ENCODE measurements at regions not wholly inside any gene's neighbourhood (a gene's known extent, or its start where the extent isn't known, plus 50 kb on each side); places are given as distances from the start of the nearest gene placed in this dataset.
"Not testable (repeated sequence)": the region's sequence is repeated elsewhere in the genome, so short reads cannot be mapped to it uniquely, and the experiment has no call there.

DNA sequence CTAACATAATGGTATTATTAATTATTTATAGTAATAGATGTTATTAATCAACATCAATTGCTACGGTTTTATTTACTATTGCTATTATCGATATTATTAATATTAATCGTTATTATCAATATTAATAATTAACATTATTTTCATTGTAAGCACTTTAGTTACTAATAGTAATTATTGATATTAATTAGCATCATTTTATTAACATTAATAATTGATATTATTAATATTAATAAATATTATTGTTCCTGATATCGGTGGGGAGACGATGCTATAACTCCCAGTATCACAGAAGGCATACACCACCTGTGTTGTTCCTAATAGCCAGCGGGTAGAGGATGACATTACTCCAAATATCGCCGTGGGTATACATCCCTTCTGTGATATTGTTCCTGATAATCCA lies 335.5 kb downstream of the MEX3B start (continued):
- TF ChIP-seq, protein P1, sequence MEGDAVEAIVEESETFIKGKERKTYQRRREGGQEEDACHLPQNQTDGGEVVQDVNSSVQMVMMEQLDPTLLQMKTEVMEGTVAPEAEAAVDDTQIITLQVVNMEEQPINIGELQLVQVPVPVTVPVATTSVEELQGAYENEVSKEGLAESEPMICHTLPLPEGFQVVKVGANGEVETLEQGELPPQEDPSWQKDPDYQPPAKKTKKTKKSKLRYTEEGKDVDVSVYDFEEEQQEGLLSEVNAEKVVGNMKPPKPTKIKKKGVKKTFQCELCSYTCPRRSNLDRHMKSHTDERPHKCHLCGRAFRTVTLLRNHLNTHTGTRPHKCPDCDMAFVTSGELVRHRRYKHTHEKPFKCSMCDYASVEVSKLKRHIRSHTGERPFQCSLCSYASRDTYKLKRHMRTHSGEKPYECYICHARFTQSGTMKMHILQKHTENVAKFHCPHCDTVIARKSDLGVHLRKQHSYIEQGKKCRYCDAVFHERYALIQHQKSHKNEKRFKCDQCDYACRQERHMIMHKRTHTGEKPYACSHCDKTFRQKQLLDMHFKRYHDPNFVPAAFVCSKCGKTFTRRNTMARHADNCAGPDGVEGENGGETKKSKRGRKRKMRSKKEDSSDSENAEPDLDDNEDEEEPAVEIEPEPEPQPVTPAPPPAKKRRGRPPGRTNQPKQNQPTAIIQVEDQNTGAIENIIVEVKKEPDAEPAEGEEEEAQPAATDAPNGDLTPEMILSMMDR (conservative IDR thresholded peaks at IDR 0.05; ENCODE audit: low read depth in 2 of 2): no peak
- TF ChIP-seq STAT1 (IDR thresholded peaks at IDR 0.05; ENCODE audit: unreplicated experiment): no peak
- TF ChIP-seq, protein P2, sequence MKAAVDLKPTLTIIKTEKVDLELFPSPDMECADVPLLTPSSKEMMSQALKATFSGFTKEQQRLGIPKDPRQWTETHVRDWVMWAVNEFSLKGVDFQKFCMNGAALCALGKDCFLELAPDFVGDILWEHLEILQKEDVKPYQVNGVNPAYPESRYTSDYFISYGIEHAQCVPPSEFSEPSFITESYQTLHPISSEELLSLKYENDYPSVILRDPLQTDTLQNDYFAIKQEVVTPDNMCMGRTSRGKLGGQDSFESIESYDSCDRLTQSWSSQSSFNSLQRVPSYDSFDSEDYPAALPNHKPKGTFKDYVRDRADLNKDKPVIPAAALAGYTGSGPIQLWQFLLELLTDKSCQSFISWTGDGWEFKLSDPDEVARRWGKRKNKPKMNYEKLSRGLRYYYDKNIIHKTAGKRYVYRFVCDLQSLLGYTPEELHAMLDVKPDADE (IDR thresholded peaks at IDR 0.05): no peak
- no peak for TF ChIP-seq POLR2AphosphoS5 (IDR thresholded peaks at IDR 0.05; ENCODE audit: low read depth)
- TF ChIP-seq ZNF114 (CRISPR knock-in tag; IDR thresholded peaks at IDR 0.05): no peak
- TF ChIP-seq CREB1 (CRISPR knock-in tag; IDR thresholded peaks at IDR 0.05; ENCODE audit: low read depth): no peak
- TF ChIP-seq EZH2phosphoT487 (IDR thresholded peaks at IDR 0.05; ENCODE audit: unreplicated experiment): no peak
- TF ChIP-seq EZH2 (IDR thresholded peaks at IDR 0.05; ENCODE audit: low read depth, unreplicated experiment): no peak
- TF ChIP-seq, protein P3, sequence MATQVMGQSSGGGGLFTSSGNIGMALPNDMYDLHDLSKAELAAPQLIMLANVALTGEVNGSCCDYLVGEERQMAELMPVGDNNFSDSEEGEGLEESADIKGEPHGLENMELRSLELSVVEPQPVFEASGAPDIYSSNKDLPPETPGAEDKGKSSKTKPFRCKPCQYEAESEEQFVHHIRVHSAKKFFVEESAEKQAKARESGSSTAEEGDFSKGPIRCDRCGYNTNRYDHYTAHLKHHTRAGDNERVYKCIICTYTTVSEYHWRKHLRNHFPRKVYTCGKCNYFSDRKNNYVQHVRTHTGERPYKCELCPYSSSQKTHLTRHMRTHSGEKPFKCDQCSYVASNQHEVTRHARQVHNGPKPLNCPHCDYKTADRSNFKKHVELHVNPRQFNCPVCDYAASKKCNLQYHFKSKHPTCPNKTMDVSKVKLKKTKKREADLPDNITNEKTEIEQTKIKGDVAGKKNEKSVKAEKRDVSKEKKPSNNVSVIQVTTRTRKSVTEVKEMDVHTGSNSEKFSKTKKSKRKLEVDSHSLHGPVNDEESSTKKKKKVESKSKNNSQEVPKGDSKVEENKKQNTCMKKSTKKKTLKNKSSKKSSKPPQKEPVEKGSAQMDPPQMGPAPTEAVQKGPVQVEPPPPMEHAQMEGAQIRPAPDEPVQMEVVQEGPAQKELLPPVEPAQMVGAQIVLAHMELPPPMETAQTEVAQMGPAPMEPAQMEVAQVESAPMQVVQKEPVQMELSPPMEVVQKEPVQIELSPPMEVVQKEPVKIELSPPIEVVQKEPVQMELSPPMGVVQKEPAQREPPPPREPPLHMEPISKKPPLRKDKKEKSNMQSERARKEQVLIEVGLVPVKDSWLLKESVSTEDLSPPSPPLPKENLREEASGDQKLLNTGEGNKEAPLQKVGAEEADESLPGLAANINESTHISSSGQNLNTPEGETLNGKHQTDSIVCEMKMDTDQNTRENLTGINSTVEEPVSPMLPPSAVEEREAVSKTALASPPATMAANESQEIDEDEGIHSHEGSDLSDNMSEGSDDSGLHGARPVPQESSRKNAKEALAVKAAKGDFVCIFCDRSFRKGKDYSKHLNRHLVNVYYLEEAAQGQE (IDR thresholded peaks at IDR 0.05; ENCODE audit: unreplicated experiment): no peak

DNA sequence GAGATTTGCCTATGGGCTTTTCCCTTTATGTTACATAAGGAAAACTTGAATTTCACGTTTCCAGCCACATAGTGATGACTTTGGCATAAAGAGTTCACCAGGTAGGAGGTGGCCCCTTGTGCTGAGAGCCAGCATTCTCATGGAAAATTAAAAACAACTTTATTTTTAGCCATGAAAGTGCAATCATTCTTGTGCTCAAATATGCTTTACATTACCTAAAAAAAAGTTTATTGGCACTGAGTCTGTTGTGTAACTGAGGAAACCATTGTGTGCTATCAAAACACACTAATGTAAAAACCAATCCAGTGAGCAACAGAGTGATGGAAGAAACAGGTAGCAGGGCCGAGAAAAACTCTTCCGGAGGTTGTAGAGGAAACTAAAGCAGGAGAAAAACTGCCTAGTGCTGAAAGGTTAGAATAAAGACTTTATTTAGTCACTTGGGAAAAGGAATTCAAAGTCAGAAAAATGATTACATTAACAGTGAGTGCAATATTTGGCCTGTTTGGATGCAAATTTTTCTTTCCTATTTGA lies 332.9 kb upstream of the TMC3 start:
- not testable (repeated sequence) for H2AFZ ChIP-seq; H3K4me2 ChIP-seq; H3K9me2 ChIP-seq (ENCODE audit: insufficient read depth); H3K27ac ChIP-seq (ENCODE audit: low read depth); H3K9me3 Mint-ChIP-seq; H3K36me3 ChIP-seq (ENCODE audit: insufficient read depth); H3K4me3 Mint-ChIP-seq; H3K36me3 Mint-ChIP-seq (ENCODE audit: low read depth); H3K4me3 ChIP-seq; ATAC-seq; H4K20me1 ChIP-seq (replicated peaks; ENCODE audit: insufficient read depth); H3K27me3 ChIP-seq (ENCODE audit: insufficient read depth); H3K79me2 ChIP-seq (replicated peaks; ENCODE audit: insufficient read depth); H3K27me3 Mint-ChIP-seq (ENCODE audit: insufficient read depth, low read depth, poor library complexity); H3F3A ChIP-seq (replicated peaks; ENCODE audit: low read depth)
- peak; percentile 1 for DNase-seq (ENCODE audit: low spot score)
- Mint-ChIP-seq H3K4me1 (peaks cover 12% of the 10 kb centered on the region), H3K27ac (peak overlapping the region; percentile 3; the same call in 1 of the 2 replicates)
- H3K4me1 ChIP-seq (ENCODE audit: insufficient read depth): peaks cover 14% of the 10 kb centered on the region

DNA sequence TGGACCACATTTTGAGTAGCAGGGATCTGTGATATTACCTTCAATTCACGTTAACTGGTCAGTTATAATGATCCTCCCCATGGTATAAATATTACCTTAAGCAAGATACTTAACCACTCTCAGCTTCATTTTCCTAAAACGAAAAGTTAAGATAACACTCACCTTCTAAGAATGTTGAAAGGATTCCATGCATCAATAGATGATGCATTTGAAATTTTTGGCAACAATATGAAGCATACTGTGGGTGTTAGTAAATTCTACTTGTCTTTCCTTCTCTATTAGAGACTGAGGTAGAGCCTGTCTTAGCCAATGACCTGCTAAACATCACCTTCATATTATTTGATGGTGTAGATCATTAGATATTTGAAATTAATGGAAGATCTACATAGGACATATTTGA lies 331.7 kb upstream of the TMC3 start:
- H3K4me3 ChIP-seq; H3K4me3 Mint-ChIP-seq; H3K27me3 Mint-ChIP-seq (ENCODE audit: insufficient read depth, low read depth, poor library complexity); H3K9me3 Mint-ChIP-seq; H3K27ac ChIP-seq (ENCODE audit: low read depth); H2AFZ ChIP-seq; H3K27ac Mint-ChIP-seq; H3K79me2 ChIP-seq (replicated peaks; ENCODE audit: insufficient read depth); H3K27me3 ChIP-seq (ENCODE audit: insufficient read depth); DNase-seq (ENCODE audit: low spot score); H3K36me3 ChIP-seq (ENCODE audit: insufficient read depth); H3K36me3 Mint-ChIP-seq (ENCODE audit: low read depth); H3K4me2 ChIP-seq; H4K20me1 ChIP-seq (replicated peaks; ENCODE audit: insufficient read depth); H3K9me2 ChIP-seq (ENCODE audit: insufficient read depth); ATAC-seq; H3F3A ChIP-seq (replicated peaks; ENCODE audit: low read depth): not testable (repeated sequence)
- peaks cover 14% of the 10 kb centered on the region for H3K4me1 ChIP-seq (ENCODE audit: insufficient read depth)
- H3K4me1 Mint-ChIP-seq: peaks cover 12% of the 10 kb centered on the region

All from GM23338 (cell line).